NCI-H748 (cell line): ENCODE measurements at regions not wholly inside any gene's neighbourhood (a gene's known extent, or its start where the extent isn't known, plus 50 kb on each side); places are given as distances from the start of the nearest gene placed in this dataset.

Experiments used
- DNase-seq: peaks from one replicate; lab custom pipeline; 2025; ENCODE audit not compliant: unreplicated experiment; lab: John Stamatoyannopoulos, UW

GRCh38 chr7:46233585-46234329 lies 312.7 kb upstream of the IGFBP3 start:
- no peak for DNase-seq

GRCh38 chr7:46230990-46231305 lies 309.9 kb upstream of the IGFBP3 start:
- no peak for DNase-seq

GRCh38 chr7:46230298-46230989 lies 309.4 kb upstream of the IGFBP3 start:
- no peak for DNase-seq

GRCh38 chr7:46229409-46229808 lies 308.3 kb upstream of the IGFBP3 start:
- DNase-seq, result no peak

GRCh38 chr7:46226860-46227259 lies 305.8 kb upstream of the IGFBP3 start:
- DNase-seq, result no peak

- DNase-seq, result no peak
Measured at GRCh38 chr7:46224363-46224762, 303.3 kb upstream of the IGFBP3 start.

- DNase-seq, result no peak
Measured at GRCh38 chr7:46220066-46220630, 299.1 kb upstream of the IGFBP3 start.

GRCh38 chr7:46218461-46219200 lies 297.6 kb upstream of the IGFBP3 start:
- no peak for DNase-seq

GRCh38 chr7:46215987-46216567 lies 295.0 kb upstream of the IGFBP3 start:
- DNase-seq, result peak; percentile 30

GRCh38 chr7:46214526-46214925 lies 293.5 kb upstream of the IGFBP3 start:
- DNase-seq, result no peak

GRCh38 chr7:46213154-46213537 lies 292.1 kb upstream of the IGFBP3 start:
- DNase-seq, result no peak

GRCh38 chr7:46212425-46213153 lies 291.5 kb upstream of the IGFBP3 start:
- DNase-seq, result no peak

- DNase-seq, result no peak
Measured at GRCh38 chr7:46210467-46210866, 289.4 kb upstream of the IGFBP3 start.

GRCh38 chr7:46209611-46210388 lies 288.7 kb upstream of the IGFBP3 start:
- no peak for DNase-seq

- no peak for DNase-seq
Measured at GRCh38 chr7:46208635-46209525, 287.8 kb upstream of the IGFBP3 start.

GRCh38 chr7:46207931-46208634 lies 287.0 kb upstream of the IGFBP3 start:
- DNase-seq, result no peak

GRCh38 chr7:46206476-46207060 lies 285.5 kb upstream of the IGFBP3 start:
- no peak for DNase-seq

- DNase-seq, result no peak
Measured at GRCh38 chr7:46205478-46205877, 284.4 kb upstream of the IGFBP3 start.
